HG02610 (cell line): ENCODE measurements at regions not wholly inside any gene's neighbourhood (a gene's known extent, or its start where the extent isn't known, plus 50 kb on each side); places are given as distances from the start of the nearest gene placed in this dataset.
"Not testable (repeated sequence)": the region's sequence is repeated elsewhere in the genome, so short reads cannot be mapped to it uniquely, and the experiment has no call there.

Experiments
- ATAC-seq: cut with Tn5 transposase; IDR thresholded peaks from one replicate; pipeline ENCODE4 v1.9.1; 2021; ENCODE audit warnings: mild to moderate bottlenecking, moderate library complexity; ENCODE audit not compliant: unreplicated experiment

GRCh38 chr2:56018267-56018666 is 94.7 kb upstream of the EFEMP1 start:
- no peak for ATAC-seq

DNA sequence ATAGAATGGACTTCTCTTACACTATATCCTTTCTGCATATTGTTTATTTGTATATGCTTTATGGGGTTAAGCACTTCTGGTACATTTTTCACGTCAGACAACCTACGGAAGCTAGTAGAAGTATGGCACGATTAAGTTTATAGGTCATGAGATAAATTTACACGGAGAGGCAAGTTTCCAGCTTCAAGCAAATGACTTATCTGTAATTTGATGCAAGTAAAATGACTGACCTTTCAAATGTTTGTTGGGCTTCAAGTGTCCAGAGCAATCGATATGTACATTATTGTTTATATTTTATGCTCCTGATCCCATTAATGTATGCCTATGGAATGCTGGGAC is 97.5 kb upstream of the EFEMP1 start:
- ATAC-seq, result no peak

DNA sequence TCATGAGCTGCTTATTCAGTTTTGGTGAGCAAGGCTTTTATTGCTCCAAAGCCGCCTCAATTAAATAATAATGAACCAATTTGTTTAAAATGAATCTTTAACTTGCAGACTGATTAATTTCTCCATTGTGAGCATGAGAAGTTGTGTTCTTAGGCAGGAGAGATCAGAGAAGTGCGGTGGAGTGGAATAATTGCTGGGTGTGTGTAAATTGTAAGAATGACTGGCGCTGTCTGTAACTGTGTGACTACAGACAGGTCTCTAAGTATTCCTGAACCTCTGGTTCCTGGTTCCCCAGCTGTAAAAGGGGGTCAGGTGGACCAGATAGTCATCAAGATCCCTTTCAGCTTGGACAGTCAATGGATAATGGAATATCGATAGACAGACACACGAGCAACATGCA is 98.0 kb upstream of the EFEMP1 start:
- no peak for ATAC-seq

DNA sequence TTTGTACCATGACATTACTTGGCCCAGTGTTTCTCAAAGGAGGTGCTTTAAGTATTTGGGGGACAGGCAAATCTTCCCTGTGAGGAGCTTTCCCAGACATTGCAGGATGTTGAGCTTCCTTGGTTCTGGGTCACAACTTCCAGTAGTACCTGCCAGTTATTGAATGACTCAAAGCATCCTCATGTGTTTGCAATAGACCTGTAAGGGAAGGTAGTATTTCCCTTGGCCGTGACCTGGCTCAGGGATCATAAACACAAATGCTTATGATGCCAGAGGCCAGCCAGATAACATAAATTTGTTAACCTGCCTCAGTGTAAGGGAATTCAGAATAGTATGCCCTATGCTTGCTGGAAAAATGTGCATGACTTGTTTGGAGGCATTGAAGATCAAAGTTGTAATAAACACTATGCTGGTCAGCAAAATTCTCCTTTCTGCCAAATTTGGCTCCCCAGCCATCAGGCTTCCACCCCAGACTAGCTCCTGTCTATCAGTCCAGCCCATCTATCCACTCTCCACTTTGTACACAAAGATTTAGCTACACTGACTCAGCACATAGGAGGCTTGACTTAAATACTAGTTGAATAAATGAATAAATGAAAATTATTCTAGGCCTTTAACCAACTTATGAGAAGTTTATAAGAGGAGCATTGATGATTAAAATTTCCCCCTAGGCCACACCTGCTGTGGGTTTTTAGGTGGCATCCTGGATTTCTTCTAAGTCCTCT is 102.0 kb upstream of the EFEMP1 start:
- ATAC-seq, result no peak

- ATAC-seq, result no peak
Measured at GRCh38 chr2:56026828-56027227, 103.2 kb upstream of the EFEMP1 start.

DNA sequence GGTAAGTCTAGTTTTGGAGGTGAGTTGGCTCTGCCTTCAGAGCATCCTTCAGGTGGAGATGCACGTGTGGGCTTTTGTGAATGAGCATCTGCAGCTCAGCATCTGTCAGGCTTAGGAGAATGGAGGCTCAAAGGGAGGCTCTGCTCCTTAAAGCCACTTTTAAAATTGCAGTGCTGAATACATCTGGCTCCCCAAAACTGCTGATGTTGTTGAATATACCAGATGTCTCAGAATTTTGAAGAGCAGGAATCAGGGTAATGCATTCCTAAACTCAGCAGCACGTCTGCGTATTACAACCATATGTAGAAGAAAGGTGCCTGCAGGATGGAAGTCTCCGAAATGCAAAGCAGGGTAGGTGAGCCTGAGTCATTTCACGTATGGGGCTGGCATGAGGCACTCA is 106.5 kb upstream of the EFEMP1 start:
- no peak for ATAC-seq

DNA sequence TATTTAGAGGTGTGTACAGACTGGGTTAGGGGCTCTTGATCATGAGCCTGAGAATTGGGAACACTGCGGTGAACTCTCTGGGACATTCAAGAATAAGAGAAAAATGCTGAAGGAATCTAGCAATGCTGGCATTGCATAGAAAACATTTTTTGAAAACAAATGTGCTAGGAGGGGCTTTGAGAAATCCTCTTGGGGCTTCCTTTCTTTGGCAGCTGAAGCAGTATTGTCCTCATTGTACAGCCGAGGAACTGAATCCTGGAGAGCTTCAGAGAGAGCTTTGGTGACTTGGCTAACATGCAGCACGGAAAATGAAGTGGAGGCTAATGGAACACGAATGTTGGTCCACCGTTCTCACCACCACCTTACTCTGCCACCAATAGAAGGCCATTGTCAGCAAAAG is 107.3 kb upstream of the EFEMP1 start:
- ATAC-seq, result no peak

DNA sequence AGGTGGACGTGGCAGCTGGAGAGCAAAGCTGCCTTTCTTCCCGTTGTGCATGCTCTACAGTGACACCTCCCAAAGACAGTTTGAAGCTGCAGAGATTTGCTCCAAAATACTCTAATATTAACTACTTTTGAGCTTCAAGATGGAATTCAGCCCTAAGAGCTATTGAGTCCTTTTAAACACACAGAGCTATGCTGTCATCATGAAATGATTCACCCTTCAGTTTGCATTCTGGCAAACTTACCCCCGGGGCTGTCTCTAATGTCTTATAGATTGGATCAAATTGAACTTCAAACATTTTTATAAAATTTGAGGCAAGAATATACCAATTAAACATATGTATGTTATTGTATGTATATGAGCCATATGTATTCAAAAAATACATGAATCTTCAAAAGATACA is 110.7 kb upstream of the EFEMP1 start:
- ATAC-seq, result no peak

GRCh38 chr2:56040189-56040588 is 116.6 kb upstream of the EFEMP1 start:
- ATAC-seq, result no peak

DNA sequence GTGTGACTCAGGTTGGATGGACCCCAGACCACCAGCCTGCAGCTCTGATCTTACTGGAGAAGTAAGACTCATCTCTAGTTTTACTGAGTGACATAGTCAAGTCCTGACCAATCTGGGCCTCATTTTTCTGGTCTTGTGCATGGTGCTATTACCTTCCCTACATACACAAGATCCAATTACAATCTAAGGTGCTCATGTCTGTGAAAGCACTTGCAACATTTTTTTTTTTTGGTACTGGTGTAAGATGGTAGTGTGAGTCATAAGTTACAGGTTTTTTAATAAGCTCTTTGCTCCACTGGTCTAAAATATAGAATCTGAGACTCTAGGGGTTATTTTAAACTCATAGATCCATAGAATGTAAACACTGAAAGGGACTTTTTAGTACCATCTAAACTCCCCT is 117.3 kb upstream of the EFEMP1 start:
- no peak for ATAC-seq

DNA sequence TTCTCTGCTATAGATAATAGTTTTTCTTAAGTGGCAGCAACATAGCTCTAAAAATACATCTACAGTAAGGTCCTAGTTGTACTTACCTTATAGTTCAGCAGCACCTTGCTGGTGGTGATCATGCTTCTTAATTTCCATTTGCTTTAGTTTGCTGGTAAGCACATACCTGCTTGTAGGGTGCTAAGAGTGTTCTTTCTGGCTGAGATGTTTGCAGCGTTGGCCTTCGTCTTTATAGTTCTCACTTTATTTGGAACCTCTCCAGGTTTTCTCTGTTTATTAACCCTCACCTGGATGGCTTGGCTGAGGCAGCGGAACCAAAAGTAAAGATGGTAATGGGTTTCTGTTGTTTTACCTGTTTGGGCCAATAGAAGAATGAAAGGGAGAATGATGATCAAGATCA is 123.6 kb upstream of the EFEMP1 start:
- ATAC-seq, result no peak

GRCh38 chr2:56049233-56049845 is 125.8 kb upstream of the EFEMP1 start:
- no peak for ATAC-seq

DNA sequence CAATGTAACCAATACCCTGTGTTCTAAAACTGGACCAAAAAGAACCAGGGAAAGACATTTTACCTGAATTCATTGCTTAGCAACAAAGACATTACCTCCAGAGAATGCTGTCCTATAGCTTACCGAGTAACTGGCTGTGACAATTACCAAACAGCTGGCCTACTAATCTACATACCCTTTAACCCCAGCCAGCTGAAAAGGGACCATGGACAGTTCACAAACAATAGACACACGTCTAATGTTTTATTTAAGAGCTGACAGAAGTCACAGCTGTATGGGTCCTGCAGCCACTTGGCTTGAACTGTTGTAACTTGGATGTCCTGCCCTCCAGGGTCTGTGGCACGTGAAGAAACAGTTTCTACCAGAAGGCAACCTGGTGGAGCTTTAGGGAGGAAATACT is 130.1 kb upstream of the EFEMP1 start:
- ATAC-seq, result no peak

DNA sequence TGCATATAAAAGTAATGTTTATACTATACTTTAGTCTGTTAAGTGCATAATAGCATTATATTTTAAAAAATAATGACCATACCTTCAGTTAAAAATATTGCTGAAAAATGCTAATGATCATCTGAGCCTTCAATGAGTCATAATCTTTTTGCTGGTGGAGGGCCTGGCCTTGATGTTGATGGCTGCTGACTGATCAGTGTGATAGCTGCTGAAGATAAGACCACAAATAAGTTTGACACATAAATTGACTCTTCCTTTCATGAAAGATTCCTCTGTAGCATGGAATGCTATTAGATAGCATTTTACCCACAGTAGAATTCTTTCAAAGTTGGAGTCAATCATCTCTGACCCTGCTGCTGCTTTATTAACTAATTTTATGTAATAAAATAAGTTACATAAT is 128.4 kb upstream of the CCDC85A start:
- ATAC-seq, result no peak

DNA sequence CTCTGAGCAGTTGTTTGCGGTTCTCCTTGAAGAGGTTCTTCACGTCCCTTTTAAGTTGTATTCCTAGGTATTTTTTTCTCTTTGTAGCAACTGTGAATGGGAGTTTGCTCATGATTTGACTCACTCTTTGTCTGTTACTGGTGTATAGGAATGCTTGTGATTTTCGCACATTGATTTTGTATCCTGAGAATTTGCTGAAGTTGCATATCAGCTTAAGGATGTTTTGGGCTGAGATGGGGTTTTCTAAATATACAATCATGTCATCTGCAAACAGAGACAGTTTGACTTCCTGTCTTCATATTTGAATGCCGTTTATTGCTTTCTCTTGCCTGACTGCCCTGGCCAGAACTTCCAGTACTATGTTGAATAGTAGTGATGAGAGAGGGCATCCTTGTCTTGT is 122.5 kb upstream of the CCDC85A start:
- ATAC-seq, result not testable (repeated sequence)

GRCh38 chr2:56068746-56069145 is 115.0 kb upstream of the CCDC85A start:
- no peak for ATAC-seq

DNA sequence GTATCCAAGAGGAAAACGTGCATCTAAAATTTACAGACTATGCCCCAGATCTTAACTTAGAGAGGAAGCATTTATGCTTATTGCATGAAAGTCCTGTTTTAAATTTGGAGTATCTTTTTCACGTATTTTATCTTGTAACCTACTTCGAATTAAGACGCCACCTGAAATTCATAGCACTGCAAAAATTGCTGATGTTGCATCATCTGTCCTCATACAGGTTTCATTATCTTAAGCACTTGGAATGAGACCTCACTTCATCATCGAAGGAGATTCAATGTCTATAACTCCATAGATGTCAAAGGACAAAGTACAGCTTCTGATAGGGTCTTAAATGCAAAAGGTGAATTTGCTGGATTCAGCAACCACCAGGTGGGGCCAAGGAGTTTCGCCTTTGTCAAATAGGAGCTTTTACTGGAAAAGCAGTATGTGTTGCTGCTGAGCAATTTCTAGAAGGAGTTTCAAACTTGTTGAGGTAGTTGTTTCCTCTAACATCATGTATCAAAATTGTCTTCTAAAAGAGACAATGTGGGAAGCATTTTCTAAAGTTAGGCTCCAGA is 106.4 kb upstream of the CCDC85A start:
- ATAC-seq, result no peak

- ATAC-seq, result no peak
Measured at GRCh38 chr2:56082665-56083064, 101.1 kb upstream of the CCDC85A start.

GRCh38 chr2:56084111-56084901 is 99.5 kb upstream of the CCDC85A start:
- no peak for ATAC-seq

- no peak for ATAC-seq
Measured at GRCh38 chr2:56086336-56086735, 97.5 kb upstream of the CCDC85A start.

- no peak for ATAC-seq
Measured at GRCh38 chr2:56088411-56088810, 95.4 kb upstream of the CCDC85A start.

DNA sequence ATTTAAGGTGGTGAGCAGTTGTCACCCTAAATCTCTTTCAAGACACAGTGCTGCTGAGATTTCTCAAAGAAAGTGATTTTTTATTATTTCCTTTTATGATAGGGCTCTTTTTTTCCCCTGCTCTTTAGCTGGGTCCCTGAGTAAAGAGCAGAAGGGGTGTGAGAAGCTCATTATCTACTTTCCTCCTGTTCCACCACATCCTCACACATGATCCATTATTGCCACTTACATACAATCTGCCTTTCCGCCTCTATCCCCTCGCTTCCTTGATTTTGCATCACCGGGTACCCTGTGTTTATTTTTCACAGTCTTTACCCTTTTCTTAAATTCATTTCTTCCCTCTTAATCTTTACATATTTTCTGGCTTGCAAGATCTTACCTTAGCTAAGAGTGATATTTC is 93.9 kb upstream of the CCDC85A start:
- ATAC-seq, result no peak
